Uterus (tissue), 2 donors: ENCODE measurements at regions not wholly inside any gene's neighbourhood (a gene's known extent, or its start where the extent isn't known, plus 50 kb on each side); places are given as distances from the start of the nearest gene placed in this dataset.

Experiments
- CTCF ChIP-seq, 4 experiments: fragments of 200-600 bp in 2 of 4; fragments of 450-650 bp in 2 of 4; sonication (generic) in 2 of 4; IDR thresholded peaks; one replicate each; pipeline ENCODE4 v1.5.1; 2016 to 2019; ENCODE audit warnings: antibody characterized with exemption in 4 of 4, mild to moderate bottlenecking in 2 of 4, moderate library complexity in 1 of 4
- POLR2A ChIP-seq, 2 donors: fragments of 450-650 bp; IDR thresholded peaks; one replicate each; pipeline ENCODE4 v1.6.1; 2016; ENCODE audit warnings: antibody characterized with exemption in 2 of 2, mild to moderate bottlenecking in 1 of 2, moderate library complexity in 1 of 2

DNA sequence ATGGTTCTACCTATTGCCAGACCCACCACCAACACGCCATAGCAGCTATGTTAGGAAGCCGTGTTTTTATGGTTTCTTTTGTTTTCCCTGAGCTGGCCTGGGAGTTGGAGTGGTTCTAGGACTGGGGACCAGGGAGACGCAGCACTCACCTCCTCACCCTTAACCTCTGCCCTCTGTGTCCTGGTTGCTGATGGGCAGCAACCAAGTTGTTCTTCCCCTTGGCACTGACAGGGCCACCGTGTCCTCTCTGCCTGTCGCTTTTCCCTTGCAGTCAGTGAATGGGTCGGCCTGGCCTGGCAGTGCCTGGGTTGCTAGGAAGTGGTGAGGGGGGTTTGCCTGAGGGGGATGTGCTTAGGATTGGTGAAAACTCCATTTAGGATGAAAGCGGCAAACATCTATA lies 197.1 kb upstream of the GATA6 start:
- TF ChIP-seq CTCF (IDR thresholded peaks at IDR 0.05) (no peak), POLR2A (IDR thresholded peaks at IDR 0.05) (no peak)
